ENCODE measurements at regions not wholly inside any gene's neighbourhood (a gene's known extent, or its start where the extent isn't known, plus 50 kb on each side); places are given as distances from the start of the nearest gene placed in this dataset.

- Histone ChIP-seq H3K9me3 (no peaks in the 10 kb centered on the region), H3K27me3 (no peaks in the 10 kb centered on the region), H3K4me3 (no peak overlapping the region), H3K4me1 (no peaks in the 10 kb centered on the region), H3K27ac (no peak overlapping the region), H3K36me3 (no peaks in the 10 kb centered on the region)
- TF ChIP-seq EP300 (IDR thresholded peaks at IDR 0.05), result no peak
- TF ChIP-seq POLR2AphosphoS5 (IDR thresholded peaks at IDR 0.05), result no peak
- no peak for TF ChIP-seq POLR2A (IDR thresholded peaks at IDR 0.05)
- TF ChIP-seq CTCF (IDR thresholded peaks at IDR 0.05), result no peak
- peak in 1 of 2 donors; percentile 30 for DNase-seq
- 40 to 60% (median 47%) methylated on average over 8 to 11 of the region's 11 CpGs for WGBS, 5 donors
- intact Hi-C loops (cut with DNase I; ENCODE audit: low total_unique reads), result no loop called here
These were observed 631.5 kb downstream of the EPHA4 start for GRCh38 chr2:220940646-220941045.

GRCh38 chr2:220941683-220942082, 630.4 kb downstream of the EPHA4 start:
- Histone ChIP-seq H3K9me3 (no peaks in the 10 kb centered on the region), H3K4me3 (no peak overlapping the region), H3K27ac (no peak overlapping the region), H3K36me3 (no peaks in the 10 kb centered on the region), H3K4me1 (no peaks in the 10 kb centered on the region), H3K27me3 (no peaks in the 10 kb centered on the region)
- no peak for DNase-seq
- 56 to 88% (median 82%) methylated on average over 1 of the region's 1 CpG for WGBS, 5 donors
- intact Hi-C loops (cut with DNase I; ENCODE audit: low total_unique reads), result no loop called here
- TF ChIP-seq POLR2A (IDR thresholded peaks at IDR 0.05) (no peak), POLR2AphosphoS5 (IDR thresholded peaks at IDR 0.05) (no peak), CTCF (IDR thresholded peaks at IDR 0.05) (no peak), EP300 (IDR thresholded peaks at IDR 0.05) (no peak)

GRCh38 chr2:220946552-220946951, 625.6 kb downstream of the EPHA4 start:
- intact Hi-C loops (cut with DNase I; ENCODE audit: low total_unique reads), result no loop called here
- no peaks in the 10 kb centered on the region for H3K27me3 ChIP-seq
- H3K4me1 ChIP-seq, result no peaks in the 10 kb centered on the region
- no peak overlapping the region for H3K4me3 ChIP-seq
- WGBS, 5 donors, result 55 to 88% (median 72%) methylated on average over 1 of the region's 1 CpG
- no peaks in the 10 kb centered on the region for H3K36me3 ChIP-seq
- no peak overlapping the region for H3K27ac ChIP-seq
- H3K9me3 ChIP-seq, result no peaks in the 10 kb centered on the region
- TF ChIP-seq POLR2A (IDR thresholded peaks at IDR 0.05), result no peak
- DNase-seq, result no peak

- H3K27me3 ChIP-seq, result no peaks in the 10 kb centered on the region
- TF ChIP-seq POLR2AphosphoS5 (IDR thresholded peaks at IDR 0.05), result no peak
- TF ChIP-seq POLR2A (IDR thresholded peaks at IDR 0.05), result no peak
- TF ChIP-seq CTCF (IDR thresholded peaks at IDR 0.05), result no peak
- no peak for TF ChIP-seq EP300 (IDR thresholded peaks at IDR 0.05)
- intact Hi-C loops (cut with DNase I; ENCODE audit: low total_unique reads), result no loop called here
- no peak for DNase-seq
- H3K9me3 ChIP-seq, result no peaks in the 10 kb centered on the region
- no peak overlapping the region for H3K4me3 ChIP-seq
- no peaks in the 10 kb centered on the region for H3K36me3 ChIP-seq
- WGBS, 5 donors, result 79 to 91% (median 85%) methylated on average over 4 of the region's 4 CpGs
- no peaks in the 10 kb centered on the region for H3K4me1 ChIP-seq
- H3K27ac ChIP-seq, result no peak overlapping the region
These were observed 623.5 kb downstream of the EPHA4 start for GRCh38 chr2:220948579-220948978.

- TF ChIP-seq POLR2AphosphoS5 (IDR thresholded peaks at IDR 0.05) (no peak), EP300 (IDR thresholded peaks at IDR 0.05) (no peak), POLR2A (IDR thresholded peaks at IDR 0.05) (no peak), CTCF (IDR thresholded peaks at IDR 0.05) (no peak)
- no peak for DNase-seq
- intact Hi-C loops (cut with DNase I; ENCODE audit: low total_unique reads), result no loop called here
- Histone ChIP-seq H3K4me1 (no peaks in the 10 kb centered on the region), H3K27ac (no peak overlapping the region), H3K4me3 (no peak overlapping the region), H3K27me3 (no peaks in the 10 kb centered on the region), H3K36me3 (no peaks in the 10 kb centered on the region), H3K9me3 (no peaks in the 10 kb centered on the region)
- WGBS, 5 donors, result 49 to 74% (median 69%) methylated on average over 3 of the region's 3 CpGs
These were observed 622.6 kb downstream of the EPHA4 start for GRCh38 chr2:220949466-220949865.
